ENCODE measurements at regions not wholly inside any gene's neighbourhood (a gene's known extent, or its start where the extent isn't known, plus 50 kb on each side); places are given as distances from the start of the nearest gene placed in this dataset.

- Histone ChIP-seq H4K20me1 (ENCODE audit: insufficient read depth, low read length) (no peaks in the 10 kb centered on the region), H3K27ac (ENCODE audit: low read depth in 1 of 2, low read length in 2 of 2) (no peak overlapping the region), H3K4me1 (ENCODE audit: control insufficient read depth in 1 of 2, insufficient read depth in 2 of 2, low read length in 2 of 2) (no peaks in the 10 kb centered on the region), H3K4me3 (replicated peaks in 1 of 3; ENCODE audit: low read depth in 2 of 3, low read length in 3 of 3) (no peak overlapping the region), H3K36me3 (replicated peaks in 1 of 2; ENCODE audit: control insufficient read depth in 1 of 2, insufficient read depth in 2 of 2, low read length in 2 of 2) (no peaks in the 10 kb centered on the region), H3K79me2 (ENCODE audit: insufficient read depth, low read length) (no peaks in the 10 kb centered on the region), H3K4me2 (replicated peaks; ENCODE audit: extremely low read depth, low read length, poor library complexity, severe bottlenecking) (no peak overlapping the region), H3K9me3 (replicated peaks in 1 of 2; ENCODE audit: control insufficient read depth in 1 of 2, insufficient read depth in 1 of 2, low read length in 2 of 2) (peaks cover 0 to 2% of the 10 kb centered on the region in 2 donors), H3K27me3 (ENCODE audit: control insufficient read depth in 2 of 2, insufficient read depth in 2 of 2, low read length in 2 of 2) (peaks cover 0 to 5% of the 10 kb centered on the region in 2 donors), H3K9ac (ENCODE audit: insufficient read depth, low read length, poor library complexity, severe bottlenecking) (no peak overlapping the region), H2AFZ (ENCODE audit: insufficient read depth, low read depth, low read length, poor library complexity, severe bottlenecking) (no peak overlapping the region)
- 86% methylated on average over 12 of the region's 13 CpGs for WGBS (ENCODE audit: insufficient coverage)
- Mint-ChIP-seq H3K27me3 (ENCODE audit: low read depth in 3 of 3) (peaks cover 13 to 16% (median 15%) of the 10 kb centered on the region in 3 donors), H3K27ac (no peak overlapping the region), H3K9me3 (peaks cover 0 to 6% (median 0%) of the 10 kb centered on the region in 7 donors), H3K4me1 (no peaks in the 10 kb centered on the region), H3K4me3 (no peak overlapping the region), H3K36me3 (no peaks in the 10 kb centered on the region)
- no peak for TF ChIP-seq CTCF (IDR thresholded peaks at IDR 0.05)
- intact Hi-C loops (cut with micrococcal nuclease), result no loop called here
- no peak for DNase-seq
Observed at GRCh38 chr3:127062926-127063325, 80.0 kb downstream of the PLXNA1 start.

- Histone ChIP-seq H3K9ac (ENCODE audit: insufficient read depth, low read length, poor library complexity, severe bottlenecking) (no peak overlapping the region), H2AFZ (ENCODE audit: insufficient read depth, low read depth, low read length, poor library complexity, severe bottlenecking) (no peak overlapping the region), H3K4me1 (ENCODE audit: control insufficient read depth in 1 of 2, insufficient read depth in 2 of 2, low read length in 2 of 2) (no peaks in the 10 kb centered on the region), H3K9me3 (replicated peaks in 1 of 2; ENCODE audit: control insufficient read depth in 1 of 2, insufficient read depth in 1 of 2, low read length in 2 of 2) (no peaks in the 10 kb centered on the region), H3K4me3 (replicated peaks in 1 of 3; ENCODE audit: low read depth in 2 of 3, low read length in 3 of 3) (no peak overlapping the region), H3K4me2 (replicated peaks; ENCODE audit: extremely low read depth, low read length, poor library complexity, severe bottlenecking) (no peak overlapping the region), H3K79me2 (ENCODE audit: insufficient read depth, low read length) (no peaks in the 10 kb centered on the region), H4K20me1 (ENCODE audit: insufficient read depth, low read length) (no peaks in the 10 kb centered on the region), H3K36me3 (replicated peaks in 1 of 2; ENCODE audit: control insufficient read depth in 1 of 2, insufficient read depth in 2 of 2, low read length in 2 of 2) (no peaks in the 10 kb centered on the region), H3K27me3 (ENCODE audit: control insufficient read depth in 2 of 2, insufficient read depth in 2 of 2, low read length in 2 of 2) (peaks cover 0 to 5% of the 10 kb centered on the region in 2 donors), H3K27ac (ENCODE audit: low read depth in 1 of 2, low read length in 2 of 2) (no peak overlapping the region)
- H3K27me3 Mint-ChIP-seq (ENCODE audit: low read depth in 3 of 3), result peaks cover 13 to 18% (median 15%) of the 10 kb centered on the region in 3 donors
- peaks cover 0 to 2% (median 0%) of the 10 kb centered on the region in 7 donors for H3K9me3 Mint-ChIP-seq
- H3K36me3 Mint-ChIP-seq, result no peaks in the 10 kb centered on the region
- H3K4me1 Mint-ChIP-seq, result no peaks in the 10 kb centered on the region
- H3K4me3 Mint-ChIP-seq, result no peak overlapping the region
- DNase-seq, result no peak
- H3K27ac Mint-ChIP-seq, result no peak overlapping the region
- no CpG with 5 or more reads among the region's 4 CpGs for WGBS (ENCODE audit: insufficient coverage)
- intact Hi-C loops (cut with micrococcal nuclease), result no loop called here
- TF ChIP-seq CTCF (IDR thresholded peaks at IDR 0.05), result no peak
Observed at GRCh38 chr3:127063916-127064315, 81.0 kb downstream of the PLXNA1 start.

All from CD14-positive monocyte (primary cell).